Keratinocyte (primary cell): ENCODE measurements at regions not wholly inside any gene's neighbourhood (a gene's known extent, or its start where the extent isn't known, plus 50 kb on each side); places are given as distances from the start of the nearest gene placed in this dataset.

Experiments used
- DNase-seq: peaks from one replicate; pipeline ENCODE4 v3.0.0-alpha.2; 2011; ENCODE audit warnings: low read depth, missing footprints, low spot score
- FAIRE-seq: peaks from 2 replicates; lab custom pipeline; 2011; peaks lifted over from hg19 to GRCh38; lab: Jason Lieb, UNC
- H2AFZ ChIP-seq: 2 replicates; pipeline ENCODE4 v1.6.0; 2012; ENCODE audit warnings: low read length, control low read depth, inconsistent platforms; ENCODE audit not compliant: control insufficient read depth
- H3K27ac ChIP-seq: 2 replicates; pipeline ENCODE4 v1.5.1; 2011; ENCODE audit warnings: low read length; ENCODE audit not compliant: control insufficient read depth, insufficient read depth
- H3K27me3 ChIP-seq: 3 replicates; pipeline ENCODE4 v1.6.0; 2011; ENCODE audit warnings: low read length; ENCODE audit not compliant: control insufficient read depth, insufficient read depth; ENCODE audit errors: extremely low read depth
- H3K36me3 ChIP-seq, 2 experiments: 2 replicates in 1 of 2; 3 replicates in 1 of 2; pipeline ENCODE4 v1.5.1; 2011; ENCODE audit warnings: low read length in 2 of 2, mild to moderate bottlenecking in 1 of 2; ENCODE audit not compliant: control insufficient read depth in 2 of 2, insufficient read depth in 2 of 2; ENCODE audit errors: extremely low read depth in 1 of 2
- H3K4me1 ChIP-seq: 3 replicates; pipeline ENCODE4 v1.5.1; 2011; ENCODE audit warnings: low read length; ENCODE audit not compliant: control insufficient read depth, insufficient read depth; ENCODE audit errors: extremely low read depth
- H3K4me2 ChIP-seq: 3 replicates; pipeline ENCODE4 v1.6.0; 2011; ENCODE audit warnings: low read depth, low read length; ENCODE audit not compliant: control insufficient read depth, insufficient read depth; ENCODE audit errors: extremely low read depth
- H3K4me3 ChIP-seq, 3 experiments: fragments of 200-600 bp in 1 of 3; sonication (generic) in 1 of 3; 2 replicates in 2 of 3; 3 replicates in 1 of 3; pipeline ENCODE4 v1.5.1; 2011 to 2016; ENCODE audit warnings: low read length in 3 of 3, mild to moderate bottlenecking in 3 of 3, control low read depth in 2 of 3, inconsistent platforms in 1 of 3, low read depth in 1 of 3, mixed read lengths in 1 of 3, mixed run types in 1 of 3, moderate library complexity in 1 of 3; ENCODE audit not compliant: control insufficient read depth in 2 of 3, insufficient read depth in 2 of 3; ENCODE audit errors: extremely low read depth in 1 of 3
- H3K79me2 ChIP-seq: 2 replicates; pipeline ENCODE4 v1.6.0; 2012; ENCODE audit warnings: low read length; ENCODE audit not compliant: control insufficient read depth, insufficient read depth
- H3K9ac ChIP-seq: 3 replicates; pipeline ENCODE4 v1.6.0; 2011; ENCODE audit warnings: low read length; ENCODE audit not compliant: control insufficient read depth, insufficient read depth; ENCODE audit errors: extremely low read depth
- H3K9me1 ChIP-seq: 3 replicates; pipeline ENCODE4 v1.6.0; 2011; ENCODE audit warnings: low read length; ENCODE audit not compliant: control insufficient read depth, insufficient read depth; ENCODE audit errors: extremely low read depth
- H3K9me3 ChIP-seq: 2 replicates; pipeline ENCODE4 v1.5.1; 2012; ENCODE audit warnings: low read depth, low read length; ENCODE audit not compliant: control insufficient read depth
- H4K20me1 ChIP-seq: 3 replicates; pipeline ENCODE4 v1.6.0; 2011; ENCODE audit warnings: low read length; ENCODE audit not compliant: control insufficient read depth, insufficient read depth; ENCODE audit errors: extremely low read depth
- CTCF ChIP-seq, 3 experiments: IDR thresholded peaks in 1 of 3; conservative IDR thresholded peaks in 1 of 3; optimal IDR thresholded peaks in 1 of 3; 2 replicates in 2 of 3; 3 replicates in 1 of 3; pipeline versions ENCODE3 to v1.5.1; 2011; ENCODE audit warnings: low read length in 3 of 3, mild to moderate bottlenecking in 3 of 3, moderate library complexity in 2 of 3, control low read depth in 1 of 3, inconsistent platforms in 1 of 3; ENCODE audit not compliant: insufficient read depth in 2 of 3; ENCODE audit errors: extremely low read depth in 1 of 3
- EZH2 ChIP-seq: IDR thresholded peaks from one replicate; pipeline ENCODE4 v1.6.1; 2012; ENCODE audit warnings: inconsistent platforms, mild to moderate bottlenecking, low read length, moderate library complexity
- dilution Hi-C: fragments of 300-500 bp; cut with MboI; formaldehyde crosslinking; loops from one replicate; pipeline ENCODE4 v1.7.0; 2020; ENCODE audit warnings: low sequenced_read_pairs; ENCODE audit not compliant: extremely low pct_ligation_motif_present

- H3K4me3 ChIP-seq: no peak overlapping the region
- H2AFZ ChIP-seq: no peak overlapping the region
- FAIRE-seq (no peak), DNase-seq (no peak)
- no peaks in the 10 kb centered on the region for H4K20me1 ChIP-seq
- no peaks in the 10 kb centered on the region for H3K9me3 ChIP-seq
- H3K27me3 ChIP-seq: no peaks in the 10 kb centered on the region
- no peaks in the 10 kb centered on the region for H3K4me1 ChIP-seq
- dilution Hi-C loops: no loop called here
- H3K27ac ChIP-seq: no peak overlapping the region
- no peaks in the 10 kb centered on the region for H3K79me2 ChIP-seq
- TF ChIP-seq EZH2 (no peak), CTCF (optimal IDR thresholded peaks at IDR 0.05 in 1 of 3, IDR thresholded peaks at IDR 0.05 in 1 of 3, conservative IDR thresholded peaks at IDR 0.05 in 1 of 3; ENCODE audit: extremely low read depth in 1 of 3, insufficient read depth in 2 of 3, low read length in 3 of 3) (no peak)
- no peaks in the 10 kb centered on the region for H3K9me1 ChIP-seq
- no peak overlapping the region for H3K9ac ChIP-seq
- H3K4me2 ChIP-seq: no peak overlapping the region
- H3K36me3 ChIP-seq: no peaks in the 10 kb centered on the region
Observed at GRCh38 chr14:98167275-98167674, 1104.7 kb downstream of the BCL11B start.

GRCh38 chr14:98167705-98168104 is 1104.3 kb downstream of the BCL11B start:
- H3K79me2 ChIP-seq: no peaks in the 10 kb centered on the region
- dilution Hi-C loops: no loop called here

More at GRCh38 chr14:98167705-98168104, 1104.3 kb downstream of the BCL11B start:
- no peak for TF ChIP-seq CTCF (optimal IDR thresholded peaks at IDR 0.05 in 1 of 3, IDR thresholded peaks at IDR 0.05 in 1 of 3, conservative IDR thresholded peaks at IDR 0.05 in 1 of 3; ENCODE audit: extremely low read depth in 1 of 3, insufficient read depth in 2 of 3, low read length in 3 of 3)
- no peak for TF ChIP-seq EZH2
- Histone ChIP-seq H3K9ac (no peak overlapping the region), H3K9me1 (no peaks in the 10 kb centered on the region), H3K27ac (no peak overlapping the region), H3K9me3 (no peaks in the 10 kb centered on the region), H2AFZ (no peak overlapping the region), H3K4me3 (no peak overlapping the region), H3K27me3 (no peaks in the 10 kb centered on the region), H3K4me2 (no peak overlapping the region), H3K36me3 (no peaks in the 10 kb centered on the region), H3K4me1 (no peaks in the 10 kb centered on the region), H4K20me1 (no peaks in the 10 kb centered on the region)
- DNase-seq: no peak
- no peak for FAIRE-seq
